Sigmoid colon (tissue), 6 donors: ENCODE measurements at regions not wholly inside any gene's neighbourhood (a gene's known extent, or its start where the extent isn't known, plus 50 kb on each side); places are given as distances from the start of the nearest gene placed in this dataset.

Experiments used
- DNase-seq: peaks from one replicate; pipeline ENCODE4 v3.0.0-alpha.2; 2019
- H3K27ac ChIP-seq, 4 donors: fragments of 200-600 bp; sonication (generic); one replicate each; pipeline ENCODE4 v1.5.1; 2016 to 2019; ENCODE audit warnings: mild to moderate bottlenecking in 1 of 4
- H3K27me3 ChIP-seq, 3 donors: fragments of 200-600 bp; sonication (generic); one replicate each; pipeline ENCODE4 v1.5.1; 2019; ENCODE audit warnings: mild to moderate bottlenecking in 1 of 3
- H3K36me3 ChIP-seq, 4 donors: fragments of 200-600 bp; sonication (generic); one replicate each; pipeline ENCODE4 v1.5.1; 2016 to 2019
- H3K4me1 ChIP-seq, 4 donors: fragments of 200-600 bp; sonication (generic); one replicate each; pipeline ENCODE4 v1.5.1; 2017 to 2019
- H3K4me3 ChIP-seq, 4 donors: fragments of 200-600 bp; sonication (generic); one replicate each; pipeline ENCODE4 v1.5.1; 2017 to 2019; ENCODE audit warnings: mild to moderate bottlenecking in 2 of 4, moderate library complexity in 1 of 4
- H3K9me3 ChIP-seq, 4 donors: fragments of 200-600 bp in 3 of 4; sonication (generic) in 3 of 4; one replicate each; pipeline versions ENCODE4 v1.5.1 to v1.6.1; 2013 to 2019
- EP300 ChIP-seq, 4 donors: sonication (generic); formaldehyde crosslinking; IDR thresholded peaks; one replicate each; pipeline ENCODE4 v1.6.1; 2017; ENCODE audit warnings: antibody characterized with exemption in 4 of 4
- POLR2A ChIP-seq, 2 donors: fragments of 450-650 bp; IDR thresholded peaks; one replicate each; pipeline ENCODE4 v1.6.1; 2016; ENCODE audit warnings: antibody characterized with exemption in 2 of 2, mild to moderate bottlenecking in 2 of 2, moderate library complexity in 2 of 2
- POLR2AphosphoS5 ChIP-seq, 4 donors: sonication (generic); formaldehyde crosslinking; IDR thresholded peaks; one replicate each; pipeline ENCODE4 v1.6.1; 2017; ENCODE audit warnings: antibody characterized with exemption in 4 of 4
- WGBS, 2 donors: extraction: QIAGEN DNeasy Blood & Tissue Kit; methylation state at CpG; one replicate each; pipeline ENCODE4 v1.1.7; 2013; 5-methylcytosine and 5-hydroxymethylcytosine counted together
- intact Hi-C: fragments of 100-400 bp; cut with DNase I; formaldehyde crosslinking; loops from one replicate; pipeline ENCODE4 v1.15.1; 2023
- TF ChIP-seq, protein P1 (sequence below), 4 experiments: fragments of 450-650 bp in 3 of 4; fragments of 200-600 bp in 1 of 4; IDR thresholded peaks; one replicate each; pipeline ENCODE4 v1.5.1; 2016 to 2019; ENCODE audit warnings: antibody characterized with exemption in 4 of 4, mild to moderate bottlenecking in 3 of 4, moderate library complexity in 2 of 4
- donor health status: healthy with polysubstance abuse.
- donor health status: healthy.

DNA sequence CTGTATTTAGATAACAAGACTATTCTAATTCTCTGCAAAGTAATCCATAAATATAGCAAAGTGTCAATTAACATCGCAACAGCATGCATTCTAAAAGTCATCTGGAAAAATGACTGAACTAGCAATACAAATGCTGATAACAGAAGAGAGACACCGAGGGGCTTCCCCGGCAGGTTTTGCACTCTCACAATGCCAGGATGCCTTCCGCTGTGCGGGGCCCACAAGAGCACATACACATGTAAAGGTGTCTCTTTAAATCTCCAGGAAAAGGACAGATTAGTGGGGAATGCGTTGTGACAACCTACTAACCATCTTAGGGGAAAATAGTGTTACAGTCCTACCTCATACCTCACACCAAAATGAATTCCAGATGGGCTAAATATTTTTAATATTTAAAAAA is 86.9 kb downstream of the CXCL12 start:
- Histone ChIP-seq H3K4me1 (peaks cover 0 to 30% (median 20%) of the 10 kb centered on the region in 4 donors), H3K4me3 (no peak overlapping the region), H3K36me3 (no peaks in the 10 kb centered on the region), H3K9me3 (no peaks in the 10 kb centered on the region), H3K27ac (no peak overlapping the region), H3K27me3 (peaks cover 0 to 6% (median 0%) of the 10 kb centered on the region in 3 donors)
- intact Hi-C loops = no loop called here
- no peak for DNase-seq
- TF ChIP-seq POLR2A (IDR thresholded peaks at IDR 0.05) (no peak), POLR2AphosphoS5 (IDR thresholded peaks at IDR 0.05) (no peak), EP300 (IDR thresholded peaks at IDR 0.05) (no peak)
- TF ChIP-seq, protein P1, sequence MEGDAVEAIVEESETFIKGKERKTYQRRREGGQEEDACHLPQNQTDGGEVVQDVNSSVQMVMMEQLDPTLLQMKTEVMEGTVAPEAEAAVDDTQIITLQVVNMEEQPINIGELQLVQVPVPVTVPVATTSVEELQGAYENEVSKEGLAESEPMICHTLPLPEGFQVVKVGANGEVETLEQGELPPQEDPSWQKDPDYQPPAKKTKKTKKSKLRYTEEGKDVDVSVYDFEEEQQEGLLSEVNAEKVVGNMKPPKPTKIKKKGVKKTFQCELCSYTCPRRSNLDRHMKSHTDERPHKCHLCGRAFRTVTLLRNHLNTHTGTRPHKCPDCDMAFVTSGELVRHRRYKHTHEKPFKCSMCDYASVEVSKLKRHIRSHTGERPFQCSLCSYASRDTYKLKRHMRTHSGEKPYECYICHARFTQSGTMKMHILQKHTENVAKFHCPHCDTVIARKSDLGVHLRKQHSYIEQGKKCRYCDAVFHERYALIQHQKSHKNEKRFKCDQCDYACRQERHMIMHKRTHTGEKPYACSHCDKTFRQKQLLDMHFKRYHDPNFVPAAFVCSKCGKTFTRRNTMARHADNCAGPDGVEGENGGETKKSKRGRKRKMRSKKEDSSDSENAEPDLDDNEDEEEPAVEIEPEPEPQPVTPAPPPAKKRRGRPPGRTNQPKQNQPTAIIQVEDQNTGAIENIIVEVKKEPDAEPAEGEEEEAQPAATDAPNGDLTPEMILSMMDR (IDR thresholded peaks at IDR 0.05) = no peak
- 77 to 83% methylated on average over 6 of the region's 6 CpGs for whole genome bisulfite sequencing, 2 donors

DNA sequence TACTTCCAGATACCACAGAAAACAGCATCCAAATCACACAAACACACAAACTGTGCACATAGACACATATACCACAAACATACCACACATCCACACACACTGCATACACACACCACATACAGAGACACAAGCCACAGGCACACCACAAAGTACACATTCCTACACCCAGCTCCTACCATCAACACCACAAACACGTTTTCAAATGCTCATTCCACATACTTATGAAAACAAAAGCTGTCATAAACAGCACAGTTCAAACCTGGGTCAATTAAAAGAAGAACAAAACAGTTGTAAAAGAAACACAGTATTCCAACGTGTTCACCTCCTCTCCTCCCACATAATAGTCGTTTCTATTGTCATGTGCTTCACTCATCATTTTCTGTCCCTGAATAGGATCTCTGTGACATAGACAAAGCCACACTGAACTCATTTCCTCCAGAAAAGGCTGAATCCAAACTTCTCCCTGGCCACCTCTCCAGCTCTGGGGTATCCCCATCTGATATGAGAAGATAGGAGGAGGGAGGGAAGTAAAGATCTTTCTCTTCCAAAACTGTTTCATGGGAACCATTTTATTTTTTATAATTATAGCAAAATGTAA is 89.2 kb downstream of the CXCL12 start:
- TF ChIP-seq EP300 (IDR thresholded peaks at IDR 0.05) (no peak), POLR2AphosphoS5 (IDR thresholded peaks at IDR 0.05) (no peak), POLR2A (IDR thresholded peaks at IDR 0.05) (no peak)
- TF ChIP-seq, protein P1 (IDR thresholded peaks at IDR 0.05) = no peak
- DNase-seq = no peak
- Histone ChIP-seq H3K27ac (no peak overlapping the region), H3K9me3 (no peaks in the 10 kb centered on the region), H3K4me3 (no peak overlapping the region), H3K27me3 (peaks cover 0 to 6% (median 0%) of the 10 kb centered on the region in 3 donors), H3K4me1 (peaks cover 0 to 21% (median 17%) of the 10 kb centered on the region in 4 donors), H3K36me3 (no peaks in the 10 kb centered on the region)
- intact Hi-C loops = no loop called here
- WGBS, 2 donors = 7 to 32% methylated on average over 3 of the region's 3 CpGs

DNA sequence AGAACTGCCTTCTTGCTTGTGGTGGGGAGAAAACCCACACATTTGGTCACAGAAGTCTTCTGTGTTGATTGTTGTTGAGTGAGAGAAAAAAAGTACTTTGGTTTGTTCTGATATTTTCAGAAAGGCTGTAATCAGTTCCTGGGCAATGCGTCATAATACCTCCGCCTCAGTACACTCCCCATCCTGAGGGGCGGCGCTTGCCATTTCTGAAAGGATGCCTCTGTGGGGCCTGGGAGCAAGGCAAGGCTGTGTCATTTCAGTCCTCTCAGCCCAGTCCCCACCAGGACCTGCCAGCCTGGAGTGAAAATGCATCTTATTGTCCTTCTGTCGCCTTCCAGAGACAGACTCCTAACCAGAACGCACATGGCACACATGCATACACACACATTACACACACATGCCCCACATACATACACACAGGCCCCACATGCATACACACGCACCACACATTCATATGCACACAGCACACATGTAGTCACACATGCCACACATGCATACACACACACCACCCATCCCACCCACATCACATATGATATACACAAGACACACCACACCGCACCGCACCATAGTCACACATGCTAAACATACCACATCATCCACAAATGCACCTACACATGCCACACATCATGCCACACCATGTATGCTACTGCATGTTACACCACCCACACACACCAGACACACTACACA is 90.0 kb downstream of the CXCL12 start:
- H3K9me3 ChIP-seq = no peaks in the 10 kb centered on the region
- peak overlapping the region; percentile 69 to 83 (median 80) for H3K27ac ChIP-seq
- no peak for TF ChIP-seq EP300 (IDR thresholded peaks at IDR 0.05)
- no peak for TF ChIP-seq POLR2A (IDR thresholded peaks at IDR 0.05)
- TF ChIP-seq, protein P1 (IDR thresholded peaks at IDR 0.05) = no peak
- TF ChIP-seq POLR2AphosphoS5 (IDR thresholded peaks at IDR 0.05) = no peak
- peaks cover 0 to 6% (median 0%) of the 10 kb centered on the region in 3 donors for H3K27me3 ChIP-seq
- intact Hi-C loops = no loop called here
- H3K36me3 ChIP-seq = no peaks in the 10 kb centered on the region
- DNase-seq = no peak
- peaks cover 0 to 21% (median 16%) of the 10 kb centered on the region in 4 donors for H3K4me1 ChIP-seq
- WGBS, 2 donors = 95 to 96% methylated on average over 9 of the region's 9 CpGs
- H3K4me3 ChIP-seq = no peak overlapping the region

DNA sequence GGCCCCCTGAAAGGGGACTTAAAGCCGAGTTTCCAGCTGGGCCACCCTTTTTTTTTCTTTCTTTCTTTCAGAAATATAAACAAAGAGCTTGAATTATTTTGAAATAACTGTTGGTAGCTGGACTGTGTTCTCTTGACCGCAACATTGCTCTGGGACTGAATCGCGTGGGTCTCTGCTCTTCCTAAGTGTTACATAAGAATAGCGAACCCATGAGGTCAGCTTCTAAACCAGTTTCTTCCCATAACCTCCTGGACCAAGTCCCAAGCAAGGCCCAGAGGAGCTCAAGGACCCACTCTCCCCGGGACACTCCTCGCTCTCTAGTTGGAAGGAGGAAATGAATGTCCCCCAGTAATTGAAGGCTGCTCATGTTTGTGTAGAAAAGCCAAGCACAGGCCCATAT is 91.1 kb downstream of the CXCL12 start:
- TF ChIP-seq EP300 (IDR thresholded peaks at IDR 0.05) = no peak
- no peak for TF ChIP-seq POLR2A (IDR thresholded peaks at IDR 0.05)
- TF ChIP-seq, protein P1 (IDR thresholded peaks at IDR 0.05) = no peak
- peak in 3 of 4 donors; percentile 33 to 64 (median 43) for TF ChIP-seq POLR2AphosphoS5 (IDR thresholded peaks at IDR 0.05)
- peak; percentile 86 for DNase-seq
- 61 to 64% methylated on average over 7 of the region's 7 CpGs for WGBS, 2 donors
- Histone ChIP-seq H3K4me1 (peaks cover 0 to 21% (median 16%) of the 10 kb centered on the region in 4 donors), H3K27me3 (peaks cover 0 to 6% (median 0%) of the 10 kb centered on the region in 3 donors), H3K4me3 (peak overlapping the region in 2 of 4 donors; percentile 1 to 14), H3K9me3 (no peaks in the 10 kb centered on the region), H3K27ac (peak overlapping the region; percentile 69 to 83 (median 80)), H3K36me3 (no peaks in the 10 kb centered on the region)
- intact Hi-C loops = no loop called here
